Stimulated activated CD4-positive, alpha-beta T cell treated with anti-CD3 and anti-CD28 coated beads, Interleukin-15, amount 100 ng/mL, for 24 hours (primary cell): ENCODE measurements at regions not wholly inside any gene's neighbourhood (a gene's known extent, or its start where the extent isn't known, plus 50 kb on each side); places are given as distances from the start of the nearest gene placed in this dataset.
"Not testable (repeated sequence)": the region's sequence is repeated elsewhere in the genome, so short reads cannot be mapped to it uniquely, and the experiment has no call there.

Source experiments
- DNase-seq: peaks from one replicate; pipeline ENCODE4 v3.0.0-alpha.2; 2020

GRCh38 chr6:14546036-14546435, 428.5 kb downstream of the CD83 start:
- no peak for DNase-seq

GRCh38 chr6:14547284-14547998, 429.9 kb downstream of the CD83 start:
- DNase-seq = no peak

- no peak for DNase-seq
These were observed 431.8 kb downstream of the CD83 start for GRCh38 chr6:14549304-14549770.

GRCh38 chr6:14549871-14550270, 432.3 kb downstream of the CD83 start:
- no peak for DNase-seq

GRCh38 chr6:14550410-14550809, 432.8 kb downstream of the CD83 start:
- DNase-seq = no peak

GRCh38 chr6:14550822-14551221, 433.2 kb downstream of the CD83 start:
- no peak for DNase-seq

- not testable (repeated sequence) for DNase-seq
These were observed 434.0 kb downstream of the CD83 start for GRCh38 chr6:14551601-14552000.

- no peak for DNase-seq
These were observed 435.3 kb downstream of the CD83 start for GRCh38 chr6:14552891-14553290.

GRCh38 chr6:14553515-14553914, 435.9 kb downstream of the CD83 start:
- no peak for DNase-seq

GRCh38 chr6:14555804-14556203, 438.2 kb downstream of the CD83 start:
- DNase-seq = no peak

- no peak for DNase-seq
These were observed 442.4 kb downstream of the CD83 start for GRCh38 chr6:14559746-14560536.

- not testable (repeated sequence) for DNase-seq
These were observed 444.0 kb downstream of the CD83 start for GRCh38 chr6:14561563-14561962.

- no peak for DNase-seq
These were observed 450.3 kb downstream of the CD83 start for GRCh38 chr6:14567842-14568241.

- DNase-seq = no peak
These were observed 451.8 kb downstream of the CD83 start for GRCh38 chr6:14569394-14569793.

- not testable (repeated sequence) for DNase-seq
These were observed 452.3 kb downstream of the CD83 start for GRCh38 chr6:14569874-14570273.

GRCh38 chr6:14571001-14571400, 453.4 kb downstream of the CD83 start:
- DNase-seq = no peak

GRCh38 chr6:14571746-14572145, 454.2 kb downstream of the CD83 start:
- DNase-seq = no peak

- DNase-seq = no peak
These were observed 455.7 kb downstream of the CD83 start for GRCh38 chr6:14573267-14573666.

- DNase-seq = no peak
These were observed 456.2 kb downstream of the CD83 start for GRCh38 chr6:14573703-14574290.

GRCh38 chr6:14575961-14576360, 458.4 kb downstream of the CD83 start:
- DNase-seq = no peak

- no peak for DNase-seq
These were observed 461.4 kb downstream of the CD83 start for GRCh38 chr6:14578994-14579393.

- no peak for DNase-seq
These were observed 465.2 kb downstream of the CD83 start for GRCh38 chr6:14582749-14583148.

- DNase-seq = no peak
These were observed 466.3 kb downstream of the CD83 start for GRCh38 chr6:14583826-14584225.

- DNase-seq = no peak
These were observed 466.9 kb downstream of the CD83 start for GRCh38 chr6:14584450-14584849.
